T-cell (primary cell): ENCODE measurements at regions not wholly inside any gene's neighbourhood (a gene's known extent, or its start where the extent isn't known, plus 50 kb on each side); places are given as distances from the start of the nearest gene placed in this dataset.

Experiments
- ATAC-seq, 4 experiments: fragments of 200-7000 bp in 3 of 4; fragments of 150-1000 bp in 1 of 4; cut with Tn5 transposase; replicated peaks in 1 of 4; 1 replicate in 3 of 4; 2 replicates in 1 of 4; pipeline ENCODE4 v1.10.0; 2021; ENCODE audit warnings: moderate library complexity in 3 of 4, mild to moderate bottlenecking in 2 of 4, moderate number of reproducible peaks in 1 of 4
- CTCF ChIA-PET, 2 donors: fragments of 300-600 bp; sonication (Branson Sonifier 250); formaldehyde crosslinking; loops; one replicate each; lab custom pipeline; 2022; ENCODE audit warnings: antibody characterized with exemption in 2 of 2; lab: Charles Lee
- POLR2A ChIA-PET, 2 donors: fragments of 300-600 bp; sonication (Branson Sonifier 250); formaldehyde crosslinking; loops; one replicate each; lab custom pipeline; 2022; ENCODE audit warnings: antibody characterized with exemption in 2 of 2; lab: Charles Lee
- DNase-seq, 35 experiments: peaks; one replicate each; pipeline versions ENCODE4 v3.0.0 to v3.0.0-alpha.2; 2013 to 2023
- H3K27ac ChIP-seq: one replicate; pipeline ENCODE4 v1.5.1; 2013; ENCODE audit warnings: low read length
- H3K27me3 ChIP-seq, 2 experiments: replicated peaks in 1 of 2; 1 replicate in 1 of 2; 2 replicates in 1 of 2; pipeline versions ENCODE4 v1.6.1 to v1.7.0; 2013; ENCODE audit warnings: low read length in 1 of 2, mixed read lengths in 1 of 2; ENCODE audit not compliant: control insufficient read depth in 2 of 2, insufficient read depth in 2 of 2; ENCODE audit errors: extremely low read depth in 1 of 2
- H3K36me3 ChIP-seq, 2 donors: 1 replicate in 1 of 2; 2 replicates in 1 of 2; pipeline versions ENCODE4 v1.6.1 to v1.7.0; 2013; ENCODE audit warnings: low read length in 1 of 2; ENCODE audit not compliant: control insufficient read depth in 2 of 2, insufficient read depth in 1 of 2; ENCODE audit errors: extremely low read depth in 1 of 2
- H3K4me1 ChIP-seq, 2 experiments: 1 replicate in 1 of 2; 2 replicates in 1 of 2; pipeline versions ENCODE4 v1.6.1 to v1.7.0; 2013; ENCODE audit warnings: low read length in 2 of 2, mixed read lengths in 1 of 2; ENCODE audit not compliant: insufficient read depth in 2 of 2, control insufficient read depth in 1 of 2; ENCODE audit errors: extremely low read depth in 1 of 2
- H3K4me3 ChIP-seq, 2 donors: 1 replicate in 1 of 2; 2 replicates in 1 of 2; pipeline versions ENCODE4 v1.5.1 to v1.7.0; 2013; ENCODE audit warnings: mild to moderate bottlenecking in 2 of 2, low read length in 1 of 2, moderate library complexity in 1 of 2; ENCODE audit not compliant: control insufficient read depth in 1 of 2; ENCODE audit errors: extremely low read depth in 1 of 2
- H3K9me3 ChIP-seq: 2 replicates; pipeline ENCODE4 v1.7.0; 2013
- H3K27ac Mint-ChIP-seq, 2 donors: one replicate each; pipeline ENCODE4 v1.8.0; 2020 to 2021; ENCODE audit warnings: mild to moderate bottlenecking in 2 of 2, mixed read lengths in 2 of 2
- H3K27me3 Mint-ChIP-seq, 2 donors: one replicate each; pipeline ENCODE4 v1.8.0; 2021 to 2022; ENCODE audit warnings: mixed read lengths in 2 of 2
- H3K36me3 Mint-ChIP-seq: one replicate; pipeline ENCODE4 v1.8.0; 2021; ENCODE audit warnings: mixed read lengths
- H3K4me1 Mint-ChIP-seq, 3 donors: one replicate each; pipeline ENCODE4 v1.8.0; 2020 to 2022; ENCODE audit warnings: mixed read lengths in 3 of 3, mild to moderate bottlenecking in 1 of 3
- H3K4me3 Mint-ChIP-seq, 3 donors: one replicate each; pipeline ENCODE4 v1.8.0; 2020 to 2022; ENCODE audit warnings: mild to moderate bottlenecking in 3 of 3, mixed read lengths in 3 of 3, moderate library complexity in 3 of 3
- H3K9me3 Mint-ChIP-seq, 3 donors: one replicate each; pipeline ENCODE4 v1.8.0; 2020 to 2022; ENCODE audit warnings: mixed read lengths in 3 of 3
- WGBS: methylation state at CpG from one replicate; pipeline ENCODE4 v1.1.5; 2013; ENCODE audit warnings: missing lambda C conversion rate; ENCODE audit not compliant: insufficient coverage; 5-methylcytosine and 5-hydroxymethylcytosine counted together

DNA sequence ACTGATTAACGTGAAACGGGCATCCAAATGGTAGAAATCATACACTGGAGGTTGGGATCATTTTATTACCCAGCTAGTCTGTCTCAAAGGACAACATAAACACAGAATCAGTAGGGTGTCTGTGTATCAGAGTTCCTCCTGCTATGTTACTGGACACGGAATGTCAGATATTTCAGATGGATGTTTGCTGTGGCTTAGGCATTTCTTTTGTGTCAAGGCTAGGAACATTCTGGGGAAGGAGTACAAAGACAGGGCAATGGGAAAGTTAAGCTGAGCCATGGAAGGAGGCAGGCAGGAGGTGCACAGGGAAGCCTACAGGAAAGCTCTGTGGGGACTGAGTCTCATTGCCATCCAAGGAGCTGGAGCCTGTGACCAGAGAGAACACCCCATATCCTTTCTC, 254.6 kb downstream of the C12orf75 start:
- Histone ChIP-seq H3K27ac (no peak overlapping the region), H3K9me3 (no peaks in the 10 kb centered on the region), H3K36me3 (no peaks in the 10 kb centered on the region), H3K4me1 (no peaks in the 10 kb centered on the region), H3K27me3 (peaks cover 0 to 4% of the 10 kb centered on the region in 2 experiments), H3K4me3 (no peak overlapping the region)
- ChIA-PET POLR2A (no interaction called here), CTCF (no interaction called here)
- ATAC-seq (no peak), DNase-seq (no peak)
- 79% methylated on average over 2 of the region's 3 CpGs for WGBS
- Mint-ChIP-seq H3K4me3 (no peak overlapping the region), H3K9me3 (peaks cover 0 to 4% (median 0%) of the 10 kb centered on the region in 3 donors), H3K27ac (no peak overlapping the region), H3K27me3 (peaks cover 10 to 14% of the 10 kb centered on the region in 2 donors), H3K36me3 (no peaks in the 10 kb centered on the region), H3K4me1 (no peaks in the 10 kb centered on the region)

DNA sequence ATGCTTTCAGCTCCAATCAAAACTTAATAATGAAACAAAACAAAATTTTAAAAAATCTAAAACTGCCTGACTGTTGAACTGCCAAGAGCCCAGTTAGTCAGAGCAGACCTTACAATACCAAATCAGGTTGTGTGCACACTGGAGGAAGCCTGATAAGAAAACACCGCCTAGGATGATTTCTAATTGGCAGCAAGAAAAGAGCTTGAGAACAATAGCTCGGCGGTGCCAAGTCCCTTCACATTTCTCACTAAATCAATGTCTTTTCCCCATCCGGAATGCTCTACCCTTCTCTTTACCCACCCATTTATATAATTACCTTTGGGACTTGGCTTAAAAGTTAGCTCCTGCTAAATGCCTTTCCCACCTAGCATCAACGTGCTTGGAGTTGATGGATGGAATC, 256.7 kb downstream of the C12orf75 start:
- Mint-ChIP-seq H3K4me3 (no peak overlapping the region), H3K4me1 (no peaks in the 10 kb centered on the region), H3K27me3 (peaks cover 8 to 14% of the 10 kb centered on the region in 2 donors), H3K9me3 (peaks cover 0 to 4% (median 0%) of the 10 kb centered on the region in 3 donors), H3K27ac (no peak overlapping the region), H3K36me3 (no peaks in the 10 kb centered on the region)
- Histone ChIP-seq H3K27ac (no peak overlapping the region), H3K36me3 (no peaks in the 10 kb centered on the region), H3K9me3 (no peaks in the 10 kb centered on the region), H3K4me3 (no peak overlapping the region), H3K27me3 (no peaks in the 10 kb centered on the region), H3K4me1 (no peaks in the 10 kb centered on the region)
- WGBS, result 48% methylated on average over 3 of the region's 5 CpGs
- ATAC-seq (no peak), DNase-seq (no peak)
- POLR2A ChIA-PET, result no interaction called here
- CTCF ChIA-PET, result no interaction called here

DNA sequence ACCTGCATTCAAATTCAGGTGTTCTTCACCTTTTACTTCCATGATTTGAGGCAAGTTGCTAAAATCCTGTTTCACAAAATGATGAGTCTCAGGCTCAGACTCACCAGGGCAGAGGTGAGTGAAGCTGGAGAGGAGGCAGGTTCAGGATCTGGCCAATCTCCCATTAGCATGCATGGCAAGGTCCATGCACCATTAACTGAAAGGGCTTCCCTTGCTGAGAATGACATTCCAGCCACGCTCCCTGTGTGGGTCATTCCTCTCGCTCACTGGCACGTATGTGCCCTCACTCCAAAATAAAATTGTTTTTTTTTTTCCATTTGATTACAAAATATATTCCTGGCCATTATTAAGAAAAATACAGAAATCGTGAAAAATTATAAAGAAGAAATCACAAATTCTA, 257.6 kb downstream of the C12orf75 start:
- WGBS, result no CpG with 5 or more reads among the region's 4 CpGs
- no peak overlapping the region for H3K4me3 Mint-ChIP-seq
- no peaks in the 10 kb centered on the region for H3K4me1 Mint-ChIP-seq
- H3K9me3 ChIP-seq, result no peaks in the 10 kb centered on the region
- ATAC-seq (no peak), DNase-seq (no peak)
- no peak overlapping the region for H3K27ac ChIP-seq
- H3K4me1 ChIP-seq, result no peaks in the 10 kb centered on the region
- no peaks in the 10 kb centered on the region for H3K36me3 ChIP-seq
- no peaks in the 10 kb centered on the region for H3K27me3 ChIP-seq
- H3K27ac Mint-ChIP-seq, result no peak overlapping the region
- no peak overlapping the region for H3K4me3 ChIP-seq
- H3K9me3 Mint-ChIP-seq, result peaks cover 0 to 4% (median 0%) of the 10 kb centered on the region in 3 donors
- ChIA-PET POLR2A (no interaction called here), CTCF (no interaction called here)
- H3K27me3 Mint-ChIP-seq, result peaks cover 8 to 14% of the 10 kb centered on the region in 2 donors
- H3K36me3 Mint-ChIP-seq, result no peaks in the 10 kb centered on the region

- Histone ChIP-seq H3K4me1 (no peaks in the 10 kb centered on the region), H3K27ac (no peak overlapping the region), H3K9me3 (no peaks in the 10 kb centered on the region), H3K27me3 (peaks cover 0 to 4% of the 10 kb centered on the region in 2 experiments), H3K36me3 (no peaks in the 10 kb centered on the region), H3K4me3 (no peak overlapping the region)
- Mint-ChIP-seq H3K4me1 (no peaks in the 10 kb centered on the region), H3K4me3 (no peak overlapping the region), H3K9me3 (peaks cover 0 to 4% (median 0%) of the 10 kb centered on the region in 3 donors), H3K36me3 (no peaks in the 10 kb centered on the region), H3K27ac (no peak overlapping the region), H3K27me3 (peaks cover 0 to 5% of the 10 kb centered on the region in 2 donors)
- ATAC-seq (no peak), DNase-seq (no peak)
- POLR2A ChIA-PET, result no interaction called here
- WGBS, result no CpG with 5 or more reads among the region's 1 CpG
- CTCF ChIA-PET, result no interaction called here
These were observed 260.1 kb downstream of the C12orf75 start for GRCh38 chr12:105590571-105590970.

GRCh38 chr12:105595440-105595839, 264.9 kb downstream of the C12orf75 start:
- Mint-ChIP-seq H3K27ac (no peak overlapping the region), H3K36me3 (no peaks in the 10 kb centered on the region), H3K4me3 (no peak overlapping the region), H3K9me3 (peaks cover 0 to 2% (median 0%) of the 10 kb centered on the region in 3 donors), H3K4me1 (no peaks in the 10 kb centered on the region), H3K27me3 (peaks cover 0 to 12% of the 10 kb centered on the region in 2 donors)
- WGBS, result 100% methylated on average over 1 of the region's 5 CpGs
- POLR2A ChIA-PET, result no interaction called here
- Histone ChIP-seq H3K9me3 (no peaks in the 10 kb centered on the region), H3K4me1 (no peaks in the 10 kb centered on the region), H3K36me3 (no peaks in the 10 kb centered on the region), H3K4me3 (no peak overlapping the region), H3K27me3 (peaks cover 0 to 6% of the 10 kb centered on the region in 2 experiments), H3K27ac (no peak overlapping the region)
- CTCF ChIA-PET, result no interaction called here
- DNase-seq (no peak), ATAC-seq (no peak)

DNA sequence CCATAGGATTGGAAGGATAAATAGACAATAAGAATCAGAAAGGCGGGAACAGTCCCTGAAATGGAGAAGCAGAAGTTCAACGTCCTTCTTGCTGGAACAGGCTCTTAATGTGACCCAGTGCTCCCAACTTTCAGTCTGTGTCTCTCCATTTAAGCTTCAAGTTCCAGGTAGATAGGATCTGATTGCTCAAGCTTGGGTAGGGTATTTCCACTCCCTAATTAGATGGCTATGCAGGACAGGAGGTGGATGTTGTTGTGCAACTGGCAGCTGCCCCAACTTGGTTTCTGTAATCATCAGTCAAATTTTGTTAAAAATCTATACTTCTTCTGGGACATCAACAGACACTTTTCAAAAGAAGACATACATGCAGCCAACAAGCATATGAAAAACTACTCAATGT, 266.2 kb downstream of the C12orf75 start:
- ATAC-seq (no peak), DNase-seq (no peak)
- no peaks in the 10 kb centered on the region for H3K36me3 ChIP-seq
- Mint-ChIP-seq H3K27me3 (peaks cover 0 to 12% of the 10 kb centered on the region in 2 donors), H3K27ac (no peak overlapping the region), H3K4me1 (no peaks in the 10 kb centered on the region), H3K4me3 (no peak overlapping the region), H3K36me3 (no peaks in the 10 kb centered on the region), H3K9me3 (peaks cover 0 to 2% (median 0%) of the 10 kb centered on the region in 3 donors)
- no peaks in the 10 kb centered on the region for H3K9me3 ChIP-seq
- ChIA-PET POLR2A (no interaction called here), CTCF (no interaction called here)
- no peak overlapping the region for H3K27ac ChIP-seq
- peaks cover 0 to 6% of the 10 kb centered on the region in 2 experiments for H3K27me3 ChIP-seq
- no peak overlapping the region for H3K4me3 ChIP-seq
- H3K4me1 ChIP-seq, result no peaks in the 10 kb centered on the region
- WGBS, result 73% methylated on average over 2 of the region's 2 CpGs

- ATAC-seq, result no peak
- no peaks in the 10 kb centered on the region for H3K9me3 ChIP-seq
- Mint-ChIP-seq H3K4me3 (no peak overlapping the region), H3K27ac (no peak overlapping the region), H3K27me3 (peaks cover 4 to 12% of the 10 kb centered on the region in 2 donors), H3K36me3 (no peaks in the 10 kb centered on the region), H3K4me1 (no peaks in the 10 kb centered on the region), H3K9me3 (peaks cover 0 to 2% (median 0%) of the 10 kb centered on the region in 3 donors)
- H3K4me3 ChIP-seq, result no peak overlapping the region
- no peak for DNase-seq
- H3K36me3 ChIP-seq, result no peaks in the 10 kb centered on the region
- peaks cover 0 to 6% of the 10 kb centered on the region in 2 experiments for H3K27me3 ChIP-seq
- no peak overlapping the region for H3K27ac ChIP-seq
- CTCF ChIA-PET, result no interaction called here
- POLR2A ChIA-PET, result no interaction called here
- H3K4me1 ChIP-seq, result no peaks in the 10 kb centered on the region
- WGBS, result no CpG with 5 or more reads among the region's 4 CpGs
These were observed 267.5 kb downstream of the C12orf75 start for GRCh38 chr12:105598031-105598430.
